T47D (cell line): ENCODE measurements at regions not wholly inside any gene's neighbourhood (a gene's known extent, or its start where the extent isn't known, plus 50 kb on each side); places are given as distances from the start of the nearest gene placed in this dataset.
A peak's percentile ranks its signal among the peaks of the same experiment; 100 is the strongest.

ENCODE experiments used
- DNase-seq, 2 experiments: peaks; one replicate each; pipeline versions ENCODE4 v3.0.0 to v3.0.0-alpha.2; 2011 to 2012; ENCODE audit warnings: low read depth in 1 of 2, low spot score in 1 of 2
- JUND ChIP-seq: IDR thresholded peaks from 2 replicates; pipeline ENCODE4 v1.6.1; 2012; ENCODE audit warnings: low read depth
- in situ Hi-C: cut with HindIII; loops from 2 replicates; pipeline ENCODE4 v1.10.0; 2016; ENCODE audit warnings: low sequenced_read_pairs, low pct_unique_long_range_greater_than_20kb

DNA sequence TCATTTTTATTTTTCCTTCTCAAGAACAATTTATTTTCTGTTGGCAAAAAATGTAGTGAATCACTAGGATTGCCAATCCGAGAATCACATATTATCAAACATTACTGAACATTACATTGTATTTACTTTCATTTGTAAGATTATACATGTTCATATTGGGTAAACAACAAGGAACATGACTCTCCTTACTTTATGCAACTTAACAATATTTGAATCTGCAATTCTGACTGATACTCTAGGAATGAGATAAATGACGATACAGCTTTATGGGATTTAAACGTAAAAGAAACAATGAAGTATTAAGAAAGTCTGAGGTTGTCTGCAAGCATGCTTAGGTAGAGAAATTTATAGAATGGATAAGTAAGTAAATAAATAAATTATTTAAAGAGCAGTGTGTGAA lies 2302.9 kb downstream of the MAT2B start:
- in situ Hi-C loops, result no loop called here
- TF ChIP-seq JUND, result peak; percentile 42; the same call in 1 of the 2 replicates
- DNase-seq, result no peak

DNA sequence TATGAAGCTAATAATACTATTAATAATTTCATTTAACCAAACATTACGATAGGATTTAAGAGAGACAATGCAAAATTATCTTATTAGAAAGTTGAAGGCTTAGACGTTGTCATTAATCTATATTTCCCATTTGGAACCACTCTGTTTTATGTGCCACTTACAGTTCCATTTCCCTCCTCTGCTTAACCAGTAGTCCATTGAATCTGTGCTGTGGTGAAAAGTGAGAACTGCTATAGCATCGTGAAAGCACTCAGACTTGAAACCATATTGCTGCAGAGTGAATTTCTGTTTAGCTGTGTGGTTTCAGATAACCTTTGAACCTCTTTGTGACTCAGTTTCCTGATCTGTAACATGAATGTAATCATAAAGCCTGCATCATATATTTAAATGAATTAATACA lies 2304.5 kb downstream of the MAT2B start:
- DNase-seq, result no peak
- TF ChIP-seq JUND, result no peak
- in situ Hi-C loops, result no loop called here

DNA sequence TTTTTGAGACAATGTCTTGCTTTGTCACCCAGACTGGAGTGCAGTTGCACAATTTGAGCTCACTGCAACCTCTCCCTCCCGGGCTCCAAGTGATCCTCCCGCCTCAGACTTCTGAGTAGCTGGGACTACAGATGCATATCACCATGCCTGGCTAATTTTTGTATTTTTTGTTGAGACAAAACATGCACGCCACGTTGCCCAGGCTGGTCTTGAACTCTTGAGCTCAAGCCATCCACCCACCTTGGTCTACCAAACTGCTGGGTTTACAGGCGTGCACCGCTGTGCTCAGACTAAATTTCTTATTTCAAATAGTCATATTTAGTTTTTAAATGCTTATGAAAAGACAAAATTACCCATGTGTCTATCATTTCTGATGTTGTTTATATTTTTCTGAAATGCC lies 2324.1 kb downstream of the MAT2B start:
- no peak for TF ChIP-seq JUND
- DNase-seq, result no peak
- in situ Hi-C loops, result no loop called here

DNA sequence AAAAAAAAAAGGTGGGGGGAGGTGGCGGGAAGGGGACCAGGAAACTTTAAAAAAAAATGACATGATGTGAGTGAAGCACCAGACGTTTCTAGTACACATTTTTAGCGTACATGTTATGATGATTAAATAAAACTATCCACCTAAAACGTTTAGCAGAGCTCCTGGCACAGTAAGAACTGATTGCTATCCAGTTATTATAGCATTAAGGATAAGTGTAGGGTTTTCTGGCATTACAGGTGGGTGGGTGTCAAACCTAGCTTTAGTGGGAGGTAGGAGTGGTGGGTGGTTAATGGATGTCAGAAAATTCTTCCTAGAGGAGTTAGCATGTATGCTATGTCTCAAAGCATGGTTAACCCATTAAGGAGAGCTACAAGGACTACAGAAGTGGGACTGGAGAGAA lies 2329.5 kb downstream of the MAT2B start:
- in situ Hi-C loops, result no loop called here
- no peak for DNase-seq
- no peak for TF ChIP-seq JUND

DNA sequence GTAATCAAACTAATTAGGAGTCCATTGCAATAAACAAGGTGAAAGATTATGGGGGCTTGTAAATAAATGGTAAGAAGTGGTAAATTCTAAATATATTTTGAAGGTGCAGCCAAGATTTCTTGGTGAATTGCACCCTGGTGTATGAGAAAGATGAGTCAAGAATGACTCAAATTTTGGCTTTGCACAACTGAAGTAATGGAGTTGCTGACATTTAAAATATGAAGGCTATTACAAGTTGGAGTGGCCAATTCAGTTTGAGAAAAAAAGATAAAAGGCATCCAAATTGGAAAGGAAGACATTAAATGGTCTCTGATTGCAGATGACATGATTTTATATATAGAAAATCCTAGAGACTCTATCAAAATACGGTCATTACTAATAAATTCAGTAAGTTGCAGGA lies 2330.6 kb downstream of the MAT2B start:
- TF ChIP-seq JUND, result no peak
- in situ Hi-C loops, result no loop called here
- no peak for DNase-seq

DNA sequence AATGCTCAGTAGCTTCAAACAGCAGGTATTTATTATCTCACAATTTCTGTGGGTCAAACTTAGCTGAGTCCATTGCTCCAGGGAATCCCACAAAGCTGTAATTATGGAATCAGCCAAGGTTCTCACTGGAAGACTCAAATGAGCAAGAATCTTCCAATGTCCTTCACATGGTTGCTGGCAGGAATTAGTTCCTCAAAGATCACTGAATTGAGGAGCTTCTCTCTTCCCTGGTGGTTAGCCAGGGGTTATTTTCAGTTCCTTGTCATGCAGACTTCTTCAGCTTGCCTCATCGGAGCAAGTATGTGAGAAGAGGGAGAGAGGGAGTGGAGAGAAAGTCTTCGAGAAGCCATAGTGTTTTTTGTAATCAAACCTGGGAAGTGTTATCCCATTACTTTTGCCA lies 2331.9 kb downstream of the MAT2B start:
- in situ Hi-C loops, result no loop called here
- TF ChIP-seq JUND, result no peak
- DNase-seq, result no peak

DNA sequence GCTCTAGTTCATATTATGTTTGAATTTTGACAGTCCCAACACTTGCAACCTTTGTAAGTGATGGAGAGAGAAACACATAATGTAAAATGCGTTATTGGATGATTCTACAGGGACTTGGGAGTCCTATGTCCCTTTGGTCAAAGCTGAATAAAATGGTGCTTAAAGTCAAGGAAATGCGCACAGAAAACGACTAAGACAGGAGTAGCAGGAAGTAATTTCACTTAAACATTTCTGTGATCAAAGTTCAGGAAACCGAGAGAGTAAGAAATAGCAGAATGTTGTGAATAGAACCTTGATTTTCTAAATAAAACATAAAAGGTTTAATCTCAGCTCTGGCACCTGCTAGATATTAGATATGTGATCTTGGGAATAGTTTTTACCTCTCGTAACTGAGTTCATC lies 2339.2 kb downstream of the MAT2B start:
- no peak for TF ChIP-seq JUND
- in situ Hi-C loops, result no loop called here
- no peak for DNase-seq

DNA sequence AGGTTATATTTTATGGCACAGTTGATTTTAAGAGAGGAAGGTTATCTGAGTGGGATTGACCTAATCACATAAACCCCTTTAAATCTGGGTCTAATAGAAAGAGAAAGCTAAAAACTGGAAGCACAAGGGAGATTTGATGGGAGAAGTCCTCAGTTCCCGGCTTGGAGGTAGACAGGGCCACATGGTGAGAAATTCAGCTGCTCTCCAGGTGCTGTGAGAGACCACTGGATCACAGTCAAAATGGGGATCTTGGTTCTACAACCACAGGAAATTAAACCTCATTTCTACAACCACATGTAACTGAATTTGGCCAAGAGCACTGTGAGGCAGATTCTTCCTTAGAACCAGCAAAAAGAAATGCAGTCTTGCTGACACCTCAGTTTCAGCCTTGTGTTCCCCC lies 2352.7 kb downstream of the MAT2B start:
- in situ Hi-C loops, result no loop called here
- TF ChIP-seq JUND, result no peak
- no peak for DNase-seq

DNA sequence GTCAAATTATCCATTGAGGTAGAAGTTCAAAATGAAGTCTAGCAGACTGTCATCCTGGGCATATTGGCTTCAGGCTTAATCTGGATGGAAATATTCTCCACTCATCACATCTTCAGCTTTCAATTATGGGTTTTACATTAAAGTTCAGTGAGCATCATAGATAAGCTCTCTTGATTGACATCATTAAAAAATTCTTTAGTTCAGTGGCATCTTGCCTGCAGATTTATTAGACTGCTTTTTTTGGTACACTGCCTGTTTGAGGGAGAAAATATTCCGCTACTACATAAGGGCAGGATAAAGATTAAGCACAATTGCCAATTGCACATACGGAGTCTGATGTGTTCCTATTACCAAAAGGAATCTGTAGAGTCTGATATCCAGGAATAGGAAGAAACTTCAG lies 2353.8 kb downstream of the MAT2B start:
- in situ Hi-C loops, result no loop called here
- TF ChIP-seq JUND, result no peak
- no peak for DNase-seq

DNA sequence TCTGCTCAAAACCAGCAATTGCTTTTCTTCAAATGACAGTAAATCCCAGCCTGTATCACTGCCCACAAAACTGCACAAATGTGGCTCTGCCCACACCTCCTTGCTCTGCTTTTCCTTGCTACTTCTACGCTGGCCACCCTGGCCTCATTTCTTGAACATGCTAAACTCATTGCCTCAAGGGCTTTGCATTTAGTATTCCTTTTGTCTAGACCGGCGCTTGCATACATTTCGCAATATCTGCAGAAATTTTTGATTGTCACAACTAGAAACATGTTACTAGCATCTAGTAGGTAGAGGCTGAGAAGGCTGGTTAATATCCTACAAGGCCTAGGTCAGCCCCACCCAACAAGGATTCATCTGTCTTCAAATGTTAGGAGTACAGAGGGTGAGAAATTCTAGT lies 2357.8 kb downstream of the MAT2B start:
- no peak for TF ChIP-seq JUND
- in situ Hi-C loops, result no loop called here
- DNase-seq, result no peak

DNA sequence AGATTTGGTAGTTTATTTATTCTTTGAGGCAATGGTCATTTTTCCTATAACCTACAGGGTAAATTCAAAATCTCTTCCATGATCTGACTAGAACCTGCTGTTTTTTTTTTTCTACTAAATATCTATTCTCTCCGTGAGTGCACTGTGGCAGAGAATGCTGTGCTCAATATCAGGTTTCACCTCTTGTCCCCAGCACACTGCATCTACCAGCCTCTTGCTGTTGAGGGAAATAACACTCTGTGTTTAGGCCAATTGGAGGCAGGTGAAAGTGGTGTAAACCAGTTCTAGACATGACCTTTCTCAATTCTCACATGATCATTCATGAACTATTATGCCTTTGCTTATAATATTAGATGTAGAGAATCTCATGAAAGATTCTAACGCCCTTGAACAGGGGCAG lies 2365.9 kb downstream of the MAT2B start:
- in situ Hi-C loops, result no loop called here
- TF ChIP-seq JUND, result no peak
- no peak for DNase-seq

DNA sequence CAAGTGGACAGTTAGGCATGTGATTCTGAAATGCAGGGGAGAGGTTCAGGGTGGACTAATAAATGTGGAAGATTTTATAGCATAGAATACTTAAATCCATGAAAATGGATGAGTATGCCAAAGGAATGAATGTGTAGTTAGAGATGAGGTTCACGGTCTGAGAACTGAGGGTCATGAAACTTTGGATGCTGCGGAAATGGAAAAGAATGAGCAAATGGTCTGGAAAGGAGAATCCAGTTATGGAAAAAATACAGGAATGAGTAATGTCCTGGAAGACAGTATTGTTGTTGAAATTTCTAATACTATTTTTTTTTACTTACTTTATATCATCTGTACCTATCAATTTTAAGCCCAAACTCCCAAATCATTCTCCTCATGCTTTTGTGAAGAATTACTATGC lies 2369.4 kb downstream of the MAT2B start:
- DNase-seq, result no peak
- no peak for TF ChIP-seq JUND
- in situ Hi-C loops, result no loop called here

DNA sequence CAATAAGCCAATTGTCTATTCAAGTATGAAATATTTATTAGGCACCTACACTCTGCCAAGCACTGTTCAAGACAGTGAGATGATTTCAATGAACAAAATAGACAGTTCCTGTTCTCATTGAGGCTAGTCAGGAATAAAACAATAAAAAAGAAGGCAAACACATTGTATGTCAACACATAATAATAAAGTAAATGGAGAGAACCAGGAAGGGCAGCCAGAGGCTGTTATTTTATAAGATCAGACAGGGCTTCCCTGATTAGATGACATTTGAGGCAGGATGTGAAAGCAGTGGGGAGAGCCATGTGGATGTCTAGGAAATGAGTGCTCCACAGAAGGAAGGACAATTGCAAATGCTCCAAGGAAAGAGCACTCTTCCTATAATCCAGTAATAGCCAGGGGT lies 2371.1 kb downstream of the MAT2B start:
- no peak for DNase-seq
- TF ChIP-seq JUND, result no peak
- in situ Hi-C loops, result no loop called here

DNA sequence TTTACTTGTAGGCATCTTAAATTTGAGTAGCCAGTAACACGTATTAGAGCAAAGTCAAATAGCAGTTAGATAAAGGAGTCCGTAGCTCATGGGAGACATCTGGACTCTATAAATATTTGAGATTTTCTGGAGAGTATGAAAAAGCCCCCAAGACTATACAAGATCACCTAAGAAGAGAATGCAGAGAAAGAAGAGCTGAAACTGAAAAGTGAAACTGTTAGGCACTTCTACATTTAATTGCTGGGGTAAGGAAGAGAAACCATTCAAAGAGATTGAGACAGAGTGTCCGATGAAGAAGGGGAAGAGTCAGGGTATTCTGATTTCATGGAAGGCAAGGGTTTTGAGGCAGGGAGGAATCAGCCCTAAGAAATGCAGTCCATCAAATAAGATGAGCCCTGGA lies 2372.1 kb downstream of the MAT2B start:
- no peak for DNase-seq
- in situ Hi-C loops, result no loop called here
- no peak for TF ChIP-seq JUND

DNA sequence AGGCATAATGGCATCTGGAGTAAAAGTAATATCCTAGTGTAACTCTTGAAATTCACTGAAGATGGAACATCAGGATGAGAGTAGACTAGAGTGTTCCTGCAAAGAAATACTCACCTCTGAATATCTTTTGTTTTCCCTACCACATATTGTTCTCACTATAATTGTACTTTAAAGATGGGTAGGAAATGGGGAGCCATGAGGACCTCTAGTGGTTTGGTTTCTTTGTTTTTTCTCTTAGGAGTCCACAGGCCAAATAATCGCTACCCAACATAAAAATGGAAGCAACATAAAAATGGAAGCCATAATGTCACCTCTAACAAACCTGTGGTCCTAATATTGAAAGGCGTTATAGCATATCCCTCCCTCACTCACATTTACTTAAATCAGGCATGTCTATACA lies 2375.8 kb downstream of the MAT2B start:
- peak; percentile 11 to 71 for DNase-seq

More for the DNA sequence above, 2375.8 kb downstream of the MAT2B start:
- in situ Hi-C loops, result no loop called here
- no peak for TF ChIP-seq JUND
